SK-N-SH (cell line): ENCODE measurements at regions not wholly inside any gene's neighbourhood (a gene's known extent, or its start where the extent isn't known, plus 50 kb on each side); places are given as distances from the start of the nearest gene placed in this dataset.

ENCODE experiments used
- CTCF ChIA-PET: fragments of 300-600, 350-600 bp; formaldehyde crosslinking; extraction: SDS; loops from one replicate; lab custom pipeline; 2021; lab: Yijun Ruan, JAX
- POLR2A ChIA-PET: fragments of 350-600 bp; sonication (Branson Sonifier 250); formaldehyde crosslinking; extraction: SDS; loops from one replicate; lab custom pipeline; 2020; ENCODE audit warnings: antibody characterized with exemption, inconsistent platforms; lab: Yijun Ruan, JAX
- DNase-seq: peaks from one replicate; pipeline ENCODE4 v3.0.0; 2012
- H2AFZ ChIP-seq: fragments of 200-600 bp; sonication (generic); 2 replicates; pipeline ENCODE4 v1.8.1; 2016; ENCODE audit warnings: antibody characterized with exemption, mild to moderate bottlenecking, low read depth
- H3F3A ChIP-seq: fragments of 200-600 bp; sonication (generic); replicated peaks from 2 replicates; pipeline ENCODE3; 2016; ENCODE audit warnings: antibody characterized with exemption, mild to moderate bottlenecking; ENCODE audit not compliant: insufficient read depth
- H3K27ac ChIP-seq, 2 experiments: fragments of 200-500 bp in 1 of 2; fragments of 200-600 bp in 1 of 2; sonication (Bioruptor generic) in 1 of 2; sonication (generic), shearing (Covaris generic) in 1 of 2; 2 replicates each; pipeline versions ENCODE4 v1.5.1 to v1.6.1; 2014 to 2016; ENCODE audit warnings: low read depth in 2 of 2, inconsistent platforms in 1 of 2, low read length in 1 of 2, mild to moderate bottlenecking in 1 of 2, mixed read lengths in 1 of 2
- H3K27me3 ChIP-seq: fragments of 200-600 bp; sonication (generic), shearing (Covaris generic); 2 replicates; pipeline ENCODE4 v1.6.1; 2016; ENCODE audit warnings: mixed run types; ENCODE audit not compliant: insufficient read depth
- H3K36me3 ChIP-seq, 2 experiments: fragments of 200-500 bp in 1 of 2; fragments of 200-600 bp in 1 of 2; sonication (Bioruptor generic) in 1 of 2; sonication (generic) in 1 of 2; replicated peaks in 1 of 2; 2 replicates each; pipeline versions ENCODE3 to v1.5.1; 2014 to 2016; ENCODE audit warnings: low read length in 1 of 2, mild to moderate bottlenecking in 1 of 2; ENCODE audit not compliant: insufficient read depth in 2 of 2, control insufficient read depth in 1 of 2
- H3K4me1 ChIP-seq, 2 experiments: fragments of 200-500 bp in 1 of 2; fragments of 200-600 bp in 1 of 2; sonication (Bioruptor generic) in 1 of 2; sonication (generic), shearing (Covaris generic) in 1 of 2; 2 replicates each; pipeline versions ENCODE4 v1.5.1 to v1.6.1; 2014 to 2016; ENCODE audit warnings: low read depth in 1 of 2, low read length in 1 of 2, mixed run types in 1 of 2; ENCODE audit not compliant: insufficient read depth in 2 of 2, control insufficient read depth in 1 of 2
- H3K4me2 ChIP-seq: fragments of 200-600 bp; sonication (generic), shearing (Covaris generic); 2 replicates; pipeline ENCODE4 v1.6.1; 2017; ENCODE audit warnings: mixed run types
- H3K4me3 ChIP-seq, 2 experiments: fragments of 200-500 bp in 1 of 2; fragments of 200-600 bp in 1 of 2; sonication (Bioruptor generic) in 1 of 2; sonication (generic), shearing (Covaris generic) in 1 of 2; 2 replicates each; pipeline versions ENCODE4 v1.5.1 to v1.8.1; 2014 to 2016; ENCODE audit warnings: low read depth in 2 of 2, inconsistent platforms in 1 of 2, low read length in 1 of 2, mild to moderate bottlenecking in 1 of 2, mixed read lengths in 1 of 2, moderate library complexity in 1 of 2
- H3K79me2 ChIP-seq: fragments of 200-600 bp; sonication (generic); 2 replicates; pipeline ENCODE4 v1.8.1; 2017; ENCODE audit warnings: mild to moderate bottlenecking; ENCODE audit not compliant: insufficient read depth
- H3K9ac ChIP-seq: fragments of 200-600 bp; sonication (generic); 2 replicates; pipeline ENCODE4 v1.6.1; 2017; ENCODE audit warnings: mixed run types
- H3K9me2 ChIP-seq: fragments of 200-600 bp; sonication (generic); 2 replicates; pipeline ENCODE4 v1.6.1; 2017; ENCODE audit warnings: mixed run types
- H3K9me3 ChIP-seq: fragments of 200-600 bp; sonication (generic); 2 replicates; pipeline ENCODE4 v1.6.1; 2017; ENCODE audit warnings: mixed run types, mild to moderate bottlenecking, moderate library complexity
- H4K20me1 ChIP-seq: fragments of 200-600 bp; sonication (generic); 2 replicates; pipeline ENCODE4 v1.6.1; 2017; ENCODE audit warnings: mild to moderate bottlenecking, mixed run types; ENCODE audit not compliant: insufficient read depth
- ELF1 ChIP-seq: IDR thresholded peaks from 2 replicates; pipeline ENCODE4 v1.4.0; 2012
- EZH2phosphoT487 ChIP-seq: fragments of 200-600 bp; sonication (generic); IDR thresholded peaks from 2 replicates; pipeline ENCODE4 v1.6.1; 2017; ENCODE audit warnings: low read depth, mixed run types, mild to moderate bottlenecking, antibody characterized with exemption, moderate library complexity, borderline replicate concordance
- MEF2A ChIP-seq: IDR thresholded peaks from 2 replicates; pipeline ENCODE4 v1.4.0; 2012; ENCODE audit warnings: low read depth, borderline replicate concordance
- NRF1 ChIP-seq: IDR thresholded peaks from 2 replicates; pipeline ENCODE4 v1.6.1; 2012; ENCODE audit warnings: low read depth, mild to moderate bottlenecking, low read length
- SMC3 ChIP-seq: IDR thresholded peaks from 2 replicates; pipeline ENCODE4 v1.6.1; 2012; ENCODE audit warnings: low read depth, low read length, improper control_type of control experiment
- TEAD4 ChIP-seq: IDR thresholded peaks from 2 replicates; pipeline ENCODE4 v1.4.0; 2012; ENCODE audit warnings: mild to moderate bottlenecking, borderline replicate concordance; ENCODE audit not compliant: insufficient read depth
- ZBTB33 ChIP-seq: IDR thresholded peaks from 2 replicates; pipeline ENCODE4 v1.4.0; 2012; ENCODE audit warnings: low read depth, borderline replicate concordance
- WGBS: methylation state at CpG from one replicate; pipeline ENCODE4 v1.1.6; 2017; ENCODE audit warnings: low lambda C conversion rate; 5-methylcytosine and 5-hydroxymethylcytosine counted together
- TF ChIP-seq, protein P1 (sequence below): IDR thresholded peaks from 2 replicates; pipeline ENCODE4 v1.6.1; 2012; ENCODE audit warnings: mild to moderate bottlenecking, low read depth, low read length, moderate library complexity
- TF ChIP-seq, protein P2 (sequence below): IDR thresholded peaks from 2 replicates; pipeline ENCODE4; 2012

GRCh38 chr16:85989863-85990643, 91.1 kb downstream of the IRF8 start:
- no peaks in the 10 kb centered on the region for H3K4me1 ChIP-seq
- H3K4me2 ChIP-seq: no peak overlapping the region
- H3K27me3 ChIP-seq: peaks cover 96% of the 10 kb centered on the region
- TF ChIP-seq, protein P1, sequence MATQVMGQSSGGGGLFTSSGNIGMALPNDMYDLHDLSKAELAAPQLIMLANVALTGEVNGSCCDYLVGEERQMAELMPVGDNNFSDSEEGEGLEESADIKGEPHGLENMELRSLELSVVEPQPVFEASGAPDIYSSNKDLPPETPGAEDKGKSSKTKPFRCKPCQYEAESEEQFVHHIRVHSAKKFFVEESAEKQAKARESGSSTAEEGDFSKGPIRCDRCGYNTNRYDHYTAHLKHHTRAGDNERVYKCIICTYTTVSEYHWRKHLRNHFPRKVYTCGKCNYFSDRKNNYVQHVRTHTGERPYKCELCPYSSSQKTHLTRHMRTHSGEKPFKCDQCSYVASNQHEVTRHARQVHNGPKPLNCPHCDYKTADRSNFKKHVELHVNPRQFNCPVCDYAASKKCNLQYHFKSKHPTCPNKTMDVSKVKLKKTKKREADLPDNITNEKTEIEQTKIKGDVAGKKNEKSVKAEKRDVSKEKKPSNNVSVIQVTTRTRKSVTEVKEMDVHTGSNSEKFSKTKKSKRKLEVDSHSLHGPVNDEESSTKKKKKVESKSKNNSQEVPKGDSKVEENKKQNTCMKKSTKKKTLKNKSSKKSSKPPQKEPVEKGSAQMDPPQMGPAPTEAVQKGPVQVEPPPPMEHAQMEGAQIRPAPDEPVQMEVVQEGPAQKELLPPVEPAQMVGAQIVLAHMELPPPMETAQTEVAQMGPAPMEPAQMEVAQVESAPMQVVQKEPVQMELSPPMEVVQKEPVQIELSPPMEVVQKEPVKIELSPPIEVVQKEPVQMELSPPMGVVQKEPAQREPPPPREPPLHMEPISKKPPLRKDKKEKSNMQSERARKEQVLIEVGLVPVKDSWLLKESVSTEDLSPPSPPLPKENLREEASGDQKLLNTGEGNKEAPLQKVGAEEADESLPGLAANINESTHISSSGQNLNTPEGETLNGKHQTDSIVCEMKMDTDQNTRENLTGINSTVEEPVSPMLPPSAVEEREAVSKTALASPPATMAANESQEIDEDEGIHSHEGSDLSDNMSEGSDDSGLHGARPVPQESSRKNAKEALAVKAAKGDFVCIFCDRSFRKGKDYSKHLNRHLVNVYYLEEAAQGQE: no peak
- TF ChIP-seq ZBTB33 (no peak), MEF2A (no peak), SMC3 (no peak), NRF1 (no peak), TEAD4 (no peak), ELF1 (no peak), EZH2phosphoT487 (no peak)
- TF ChIP-seq, protein P2, sequence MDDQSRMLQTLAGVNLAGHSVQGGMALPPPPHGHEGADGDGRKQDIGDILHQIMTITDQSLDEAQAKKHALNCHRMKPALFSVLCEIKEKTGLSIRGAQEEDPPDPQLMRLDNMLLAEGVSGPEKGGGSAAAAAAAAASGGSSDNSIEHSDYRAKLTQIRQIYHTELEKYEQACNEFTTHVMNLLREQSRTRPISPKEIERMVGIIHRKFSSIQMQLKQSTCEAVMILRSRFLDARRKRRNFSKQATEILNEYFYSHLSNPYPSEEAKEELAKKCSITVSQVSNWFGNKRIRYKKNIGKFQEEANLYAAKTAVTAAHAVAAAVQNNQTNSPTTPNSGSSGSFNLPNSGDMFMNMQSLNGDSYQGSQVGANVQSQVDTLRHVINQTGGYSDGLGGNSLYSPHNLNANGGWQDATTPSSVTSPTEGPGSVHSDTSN: no peak
- H3K9me2 ChIP-seq: no peaks in the 10 kb centered on the region
- no peaks in the 10 kb centered on the region for H4K20me1 ChIP-seq
- no peaks in the 10 kb centered on the region for H3K36me3 ChIP-seq
- H3K9me3 ChIP-seq: no peaks in the 10 kb centered on the region
- H3F3A ChIP-seq: no peaks in the 10 kb centered on the region
- POLR2A ChIA-PET: no interaction called here
- no peak overlapping the region for H3K27ac ChIP-seq
- DNase-seq: no peak
- H3K9ac ChIP-seq: no peak overlapping the region
- no peak overlapping the region for H2AFZ ChIP-seq
- WGBS: 6% methylated on average over 15 of the region's 15 CpGs
- no peaks in the 10 kb centered on the region for H3K79me2 ChIP-seq
- CTCF ChIA-PET: interaction anchor here (7.0 kb wide), 1 partner anchor 168 kb away, joined by 50 read pairs; no protein-coding TSS in a partner anchor
- no peak overlapping the region for H3K4me3 ChIP-seq
